ENCODE measurements at regions not wholly inside any gene's neighbourhood (a gene's known extent, or its start where the extent isn't known, plus 50 kb on each side); places are given as distances from the start of the nearest gene placed in this dataset.

- TF ChIP-seq RFX5 (IDR thresholded peaks at IDR 0.05; ENCODE audit: low read length) (no peak), RCOR1 (IDR thresholded peaks at IDR 0.05; ENCODE audit: low read length) (no peak), RAD21 (IDR thresholded peaks at IDR 0.05; ENCODE audit: low read length) (no peak), CTCF (IDR thresholded peaks at IDR 0.05) (no peak), EZH2phosphoT487 (IDR thresholded peaks at IDR 0.05; ENCODE audit: borderline replicate concordance, low read depth) (no peak), REST (IDR thresholded peaks at IDR 0.05; ENCODE audit: low read depth, low read length) (no peak), EP300 (IDR thresholded peaks at IDR 0.05; ENCODE audit: borderline replicate concordance in 1 of 2, low read depth in 1 of 2, low read length in 1 of 2) (no peak), JUND (IDR thresholded peaks at IDR 0.05) (no peak), MXI1 (IDR thresholded peaks at IDR 0.05; ENCODE audit: low read depth, low read length) (no peak), SIN3A (IDR thresholded peaks at IDR 0.05; ENCODE audit: borderline replicate concordance, low read depth, low read length) (no peak), RXRA (IDR thresholded peaks at IDR 0.05; ENCODE audit: borderline replicate concordance, low read depth) (no peak), NRF1 (IDR thresholded peaks at IDR 0.05; ENCODE audit: low read depth, low read length) (no peak)
- TF ChIP-seq, protein P1, sequence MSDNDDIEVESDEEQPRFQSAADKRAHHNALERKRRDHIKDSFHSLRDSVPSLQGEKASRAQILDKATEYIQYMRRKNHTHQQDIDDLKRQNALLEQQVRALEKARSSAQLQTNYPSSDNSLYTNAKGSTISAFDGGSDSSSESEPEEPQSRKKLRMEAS (IDR thresholded peaks at IDR 0.05; ENCODE audit: low read depth) = no peak
These were observed 241.4 kb upstream of the ZNF32 start for GRCh38 chr10:43890124-43890523.
